Mesenchymal stem cell (in vitro differentiated cells and primary cell): ENCODE measurements at regions not wholly inside any gene's neighbourhood (a gene's known extent, or its start where the extent isn't known, plus 50 kb on each side); places are given as distances from the start of the nearest gene placed in this dataset.

Source experiments
- DNase-seq: peaks from one replicate; pipeline ENCODE4 v3.0.0-alpha.2; 2013
- H2AFZ ChIP-seq: one replicate; pipeline ENCODE4 v1.6.1; 2013; ENCODE audit warnings: low read depth, mild to moderate bottlenecking, control low read depth, inconsistent platforms, low read length, moderate library complexity
- H2AK5ac ChIP-seq: 2 replicates; pipeline ENCODE4 v1.6.1; 2013; ENCODE audit warnings: low read length, moderate library complexity, mild to moderate bottlenecking, inconsistent platforms; ENCODE audit not compliant: severe bottlenecking
- H2BK120ac ChIP-seq: one replicate; pipeline ENCODE4 v1.6.1; 2013; ENCODE audit warnings: low read depth, mild to moderate bottlenecking, inconsistent platforms, low read length, moderate library complexity
- H2BK12ac ChIP-seq, 2 experiments: one replicate each; pipeline ENCODE4 v1.6.1; 2013; ENCODE audit warnings: inconsistent platforms in 2 of 2, low read length in 2 of 2, mild to moderate bottlenecking in 2 of 2, moderate library complexity in 2 of 2, control low read depth in 1 of 2
- H2BK15ac ChIP-seq: one replicate; pipeline ENCODE4 v1.6.1; 2013; ENCODE audit warnings: mild to moderate bottlenecking, low read depth, inconsistent platforms; ENCODE audit not compliant: poor library complexity, severe bottlenecking
- H2BK5ac ChIP-seq: 2 replicates; pipeline ENCODE4 v1.6.1; 2013; ENCODE audit warnings: low read depth, mild to moderate bottlenecking, low read length, control low read depth, inconsistent platforms; ENCODE audit not compliant: poor library complexity, severe bottlenecking
- H3K14ac ChIP-seq, 2 experiments: one replicate each; pipeline ENCODE4 v1.6.1; 2013; ENCODE audit warnings: inconsistent platforms in 2 of 2, low read length in 2 of 2, control low read depth in 1 of 2, mild to moderate bottlenecking in 1 of 2, moderate library complexity in 1 of 2
- H3K18ac ChIP-seq, 2 experiments: one replicate each; pipeline ENCODE4 v1.6.1; 2013; ENCODE audit warnings: inconsistent platforms in 2 of 2, low read length in 2 of 2, control low read depth in 1 of 2, low read depth in 1 of 2, mild to moderate bottlenecking in 1 of 2
- H3K23ac ChIP-seq, 2 experiments: one replicate each; pipeline ENCODE4 v1.6.1; 2013; ENCODE audit warnings: inconsistent platforms in 2 of 2, low read length in 2 of 2, mild to moderate bottlenecking in 2 of 2, moderate library complexity in 2 of 2, control low read depth in 1 of 2
- H3K27ac ChIP-seq: 2 replicates; pipeline ENCODE4 v1.5.1; 2013; ENCODE audit warnings: mild to moderate bottlenecking, moderate library complexity, low read length, control low read depth, inconsistent platforms; ENCODE audit not compliant: poor library complexity, severe bottlenecking
- H3K27me3 ChIP-seq, 2 experiments: 2 replicates each; pipeline versions ENCODE4 v1.6.1 to v1.7.0; 2013; ENCODE audit warnings: low read length in 2 of 2, mild to moderate bottlenecking in 2 of 2, moderate library complexity in 2 of 2, control low read depth in 1 of 2, inconsistent platforms in 1 of 2; ENCODE audit not compliant: control insufficient read depth in 1 of 2, insufficient read depth in 1 of 2
- H3K36me3 ChIP-seq, 2 experiments: 2 replicates each; pipeline versions ENCODE4 v1.6.1 to v1.7.0; 2013; ENCODE audit warnings: low read length in 2 of 2, control low read depth in 1 of 2, inconsistent platforms in 1 of 2, low read depth in 1 of 2, mild to moderate bottlenecking in 1 of 2; ENCODE audit not compliant: insufficient read depth in 2 of 2, control insufficient read depth in 1 of 2
- H3K4ac ChIP-seq, 2 experiments: one replicate each; pipeline ENCODE4 v1.6.1; 2013; ENCODE audit warnings: inconsistent platforms in 2 of 2, low read length in 2 of 2, mild to moderate bottlenecking in 2 of 2, moderate library complexity in 2 of 2, control low read depth in 1 of 2, low read depth in 1 of 2
- H3K4me1 ChIP-seq: 2 replicates; pipeline ENCODE4 v1.6.1; 2013; ENCODE audit warnings: low read depth, low read length, control low read depth; ENCODE audit not compliant: control insufficient read depth, insufficient read depth
- H3K4me2 ChIP-seq: 2 replicates; pipeline ENCODE4 v1.6.1; 2013; ENCODE audit warnings: low read length, mild to moderate bottlenecking, inconsistent platforms; ENCODE audit not compliant: poor library complexity, severe bottlenecking
- H3K4me3 ChIP-seq, 2 experiments: 2 replicates each; pipeline versions ENCODE4 v1.5.1 to v1.7.0; 2013; ENCODE audit warnings: low read length in 2 of 2, mild to moderate bottlenecking in 2 of 2, control low read depth in 1 of 2, low read depth in 1 of 2; ENCODE audit not compliant: insufficient read depth in 1 of 2
- H3K79me1 ChIP-seq: replicated peaks from 2 replicates; pipeline ENCODE4 v1.6.1; 2013; ENCODE audit warnings: mild to moderate bottlenecking, control low read depth, low read length, inconsistent platforms; ENCODE audit not compliant: poor library complexity, severe bottlenecking
- H3K9ac ChIP-seq: 2 replicates; pipeline ENCODE4 v1.7.0; 2013; ENCODE audit warnings: mild to moderate bottlenecking, low read length, moderate library complexity
- H3K9me3 ChIP-seq: 2 replicates; pipeline ENCODE4 v1.7.0; 2013; ENCODE audit warnings: mild to moderate bottlenecking, low read length; ENCODE audit not compliant: control insufficient read depth
- H4K8ac ChIP-seq: one replicate; pipeline ENCODE4 v1.6.1; 2013; ENCODE audit warnings: inconsistent platforms, mild to moderate bottlenecking, low read length, moderate library complexity
- H4K91ac ChIP-seq: one replicate; pipeline ENCODE4 v1.6.1; 2013; ENCODE audit warnings: mild to moderate bottlenecking, low read length, inconsistent platforms
- WGBS: methylation state at CpG from one replicate; pipeline ENCODE4 v1.1.7; 2013; ENCODE audit warnings: mixed read lengths; 5-methylcytosine and 5-hydroxymethylcytosine counted together

DNA sequence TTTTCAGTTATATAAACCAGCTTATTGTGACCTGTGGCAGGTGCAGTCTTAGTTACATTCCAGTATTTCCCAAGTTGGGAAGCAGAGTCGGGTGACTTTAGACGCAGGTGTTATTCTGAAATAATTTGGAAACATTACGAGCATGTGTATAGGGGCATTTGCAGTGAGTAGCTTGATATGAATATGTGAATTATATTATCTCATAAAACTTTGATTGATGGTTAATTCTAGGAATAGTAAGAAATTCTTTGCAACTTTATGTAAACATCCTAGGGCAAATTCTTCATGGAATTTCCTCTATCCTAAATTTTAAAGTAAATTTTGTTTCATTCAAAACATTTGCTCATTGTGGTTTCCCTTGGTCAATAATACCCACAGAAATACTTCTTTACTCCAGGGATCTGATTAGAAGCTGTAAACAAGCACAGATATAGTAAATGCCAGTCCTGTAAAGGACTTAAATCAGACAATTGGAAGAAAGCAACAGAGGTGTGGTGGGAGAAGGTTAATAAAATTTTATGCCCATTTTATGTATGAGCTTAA, 580.6 kb upstream of the CDH2 start:
- no peak overlapping the region for H2BK12ac ChIP-seq
- H3K4me1 ChIP-seq, result no peaks in the 10 kb centered on the region
- no peaks in the 10 kb centered on the region for H3K36me3 ChIP-seq
- no peak overlapping the region for H2AK5ac ChIP-seq
- H3K4ac ChIP-seq, result no peak overlapping the region
- H4K91ac ChIP-seq, result no peak overlapping the region
- WGBS, result 100% methylated on average over 2 of the region's 3 CpGs
- no peak overlapping the region for H3K4me2 ChIP-seq
- no peaks in the 10 kb centered on the region for H3K79me1 ChIP-seq
- no peak overlapping the region for H2AFZ ChIP-seq
- no peak overlapping the region for H3K18ac ChIP-seq
- H3K27ac ChIP-seq, result no peak overlapping the region
- H2BK120ac ChIP-seq, result no peak overlapping the region
- H3K23ac ChIP-seq, result no peak overlapping the region
- H2BK5ac ChIP-seq, result no peak overlapping the region
- no peak overlapping the region for H4K8ac ChIP-seq
- H3K4me3 ChIP-seq, result no peak overlapping the region
- no peak for DNase-seq
- H3K9me3 ChIP-seq, result no peaks in the 10 kb centered on the region
- no peaks in the 10 kb centered on the region for H3K27me3 ChIP-seq
- H2BK15ac ChIP-seq, result no peak overlapping the region
- no peak overlapping the region for H3K9ac ChIP-seq
- no peak overlapping the region for H3K14ac ChIP-seq

DNA sequence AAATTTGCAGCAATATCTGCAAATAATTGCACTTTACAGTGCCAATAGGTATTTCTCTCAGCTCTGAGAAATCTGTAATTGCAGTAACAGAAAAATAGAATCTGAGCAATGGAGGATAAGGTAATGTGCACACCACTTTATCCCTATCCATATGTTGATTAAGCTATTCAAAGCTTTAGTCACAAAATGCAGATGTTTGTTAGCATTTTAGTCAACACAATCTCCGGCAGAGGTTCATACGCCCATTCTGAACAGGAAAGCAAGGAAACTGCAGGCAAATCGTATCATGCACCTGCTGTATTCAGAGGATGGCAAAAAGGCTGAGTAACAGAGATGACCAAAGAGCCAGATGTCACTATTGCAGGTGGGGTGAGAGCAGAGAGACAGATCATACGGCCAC, 566.2 kb upstream of the CDH2 start:
- Histone ChIP-seq H3K14ac (no peak overlapping the region), H4K91ac (no peak overlapping the region), H2BK120ac (no peak overlapping the region), H3K18ac (no peak overlapping the region), H2BK15ac (no peak overlapping the region), H3K4me3 (no peak overlapping the region), H3K27me3 (no peaks in the 10 kb centered on the region), H3K4me2 (no peak overlapping the region), H4K8ac (no peak overlapping the region), H2AFZ (no peak overlapping the region), H3K23ac (no peak overlapping the region), H3K79me1 (no peaks in the 10 kb centered on the region), H2BK12ac (no peak overlapping the region), H2BK5ac (no peak overlapping the region), H2AK5ac (no peak overlapping the region), H3K9ac (no peak overlapping the region), H3K27ac (no peak overlapping the region), H3K4me1 (no peaks in the 10 kb centered on the region), H3K9me3 (no peaks in the 10 kb centered on the region), H3K36me3 (no peaks in the 10 kb centered on the region), H3K4ac (no peak overlapping the region)
- DNase-seq, result no peak
- 94% methylated on average over 3 of the region's 4 CpGs for WGBS

DNA sequence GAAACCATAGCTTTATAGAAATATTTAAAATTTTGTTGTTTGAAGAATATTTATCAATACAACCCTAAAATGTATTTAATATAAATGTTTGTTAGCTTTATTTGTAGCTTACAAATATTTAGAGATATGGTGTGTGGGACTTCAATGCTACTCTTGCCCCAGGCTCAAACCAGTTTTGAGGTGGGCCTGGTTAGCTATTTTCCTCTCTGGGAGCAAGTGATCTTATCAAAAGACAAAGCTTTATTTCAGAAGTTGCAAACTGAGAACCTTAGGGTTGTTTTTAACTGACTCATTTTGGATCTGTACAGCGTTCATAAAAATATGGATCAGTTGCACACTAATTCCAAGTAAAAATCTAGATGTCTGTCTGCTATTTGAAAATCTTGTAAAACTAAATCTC, 563.6 kb upstream of the CDH2 start:
- Histone ChIP-seq H3K4me1 (no peaks in the 10 kb centered on the region), H2AK5ac (no peak overlapping the region), H3K9ac (no peak overlapping the region), H3K4me2 (no peak overlapping the region), H4K91ac (no peak overlapping the region), H3K4ac (no peak overlapping the region), H3K27ac (no peak overlapping the region), H3K27me3 (no peaks in the 10 kb centered on the region), H3K9me3 (no peaks in the 10 kb centered on the region), H2AFZ (no peak overlapping the region), H3K23ac (no peak overlapping the region), H3K36me3 (no peaks in the 10 kb centered on the region), H3K14ac (no peak overlapping the region), H3K4me3 (no peak overlapping the region), H2BK120ac (no peak overlapping the region), H2BK12ac (no peak overlapping the region), H3K18ac (no peak overlapping the region), H2BK5ac (no peak overlapping the region), H4K8ac (no peak overlapping the region), H3K79me1 (no peaks in the 10 kb centered on the region), H2BK15ac (no peak overlapping the region)
- DNase-seq, result no peak
- WGBS, result no CpG with 5 or more reads among the region's 1 CpG

DNA sequence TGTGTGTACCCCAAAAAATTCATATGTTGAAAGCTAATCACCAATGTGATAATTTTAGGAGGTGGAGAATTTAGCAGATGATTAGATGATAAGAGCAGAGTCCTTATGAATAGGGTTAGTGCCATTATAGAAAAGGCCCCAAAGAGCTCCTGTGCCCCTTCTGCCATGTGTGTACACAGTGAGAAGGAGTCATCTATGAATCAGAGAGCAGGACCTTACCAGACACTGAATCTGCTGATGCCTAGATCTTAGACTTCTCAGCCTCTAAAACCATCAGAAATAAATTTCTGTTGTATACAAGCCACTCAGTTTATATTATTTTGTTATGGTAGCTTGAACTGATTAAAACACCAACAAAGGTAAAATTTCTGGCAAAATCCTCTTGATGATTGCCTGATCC, 560.0 kb upstream of the CDH2 start:
- no peak overlapping the region for H3K23ac ChIP-seq
- no peak overlapping the region for H2BK5ac ChIP-seq
- no peak overlapping the region for H3K27ac ChIP-seq
- no peak overlapping the region for H4K8ac ChIP-seq
- no peak overlapping the region for H4K91ac ChIP-seq
- H3K14ac ChIP-seq, result no peak overlapping the region
- H3K9ac ChIP-seq, result peak overlapping the region; percentile 67
- H2BK15ac ChIP-seq, result no peak overlapping the region
- no peak overlapping the region for H2BK120ac ChIP-seq
- H3K4me3 ChIP-seq, result no peak overlapping the region
- H3K9me3 ChIP-seq, result no peaks in the 10 kb centered on the region
- H3K79me1 ChIP-seq, result no peaks in the 10 kb centered on the region
- DNase-seq, result peak; percentile 23
- H3K4ac ChIP-seq, result peak overlapping the region in 1 of 2 experiments; percentile 91
- peak overlapping the region; percentile 83 to 88 for H2BK12ac ChIP-seq
- H2AK5ac ChIP-seq, result no peak overlapping the region
- H2AFZ ChIP-seq, result no peak overlapping the region
- peak overlapping the region in 1 of 2 experiments; percentile 19 for H3K18ac ChIP-seq
- H3K36me3 ChIP-seq, result no peaks in the 10 kb centered on the region
- no peaks in the 10 kb centered on the region for H3K4me1 ChIP-seq
- H3K27me3 ChIP-seq, result no peaks in the 10 kb centered on the region
- no peak overlapping the region for H3K4me2 ChIP-seq
